ENCODE measurements at regions not wholly inside any gene's neighbourhood (a gene's known extent, or its start where the extent isn't known, plus 50 kb on each side); places are given as distances from the start of the nearest gene placed in this dataset.
"Not testable (repeated sequence)": the region's sequence is repeated elsewhere in the genome, so short reads cannot be mapped to it uniquely, and the experiment has no call there.

GRCh38 chr13:65724226-65724625 lies 1505.9 kb downstream of the PCDH9 start:
- no peak overlapping the region for H3K27ac ChIP-seq
- TF ChIP-seq CTCF (conservative IDR thresholded peaks at IDR 0.05), result no peak

- H3K27ac ChIP-seq, result no peak overlapping the region
- no peak for TF ChIP-seq CTCF (conservative IDR thresholded peaks at IDR 0.05)
These were observed 1507.6 kb downstream of the PCDH9 start for GRCh38 chr13:65722506-65722905.

DNA sequence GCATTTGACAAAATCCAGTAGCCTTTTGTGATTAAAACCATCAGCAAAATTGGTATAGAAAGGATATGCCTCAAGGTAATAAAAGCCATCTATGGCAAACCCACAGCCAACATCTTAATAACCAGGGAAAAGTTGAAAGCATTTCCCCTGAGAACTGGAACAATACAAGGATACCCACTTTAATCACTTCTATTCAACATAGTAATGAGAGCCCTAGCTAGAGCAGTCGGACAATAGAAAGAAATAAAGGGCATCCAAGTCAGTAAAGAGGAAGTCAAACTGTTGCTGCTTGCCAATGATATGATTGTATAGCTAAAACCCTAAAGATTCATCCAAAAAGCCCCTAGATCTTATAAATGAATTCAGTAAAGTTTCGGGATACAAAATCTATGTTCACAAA lies 1510.3 kb downstream of the PCDH9 start:
- H3K27ac ChIP-seq, result no peak overlapping the region
- TF ChIP-seq CTCF (conservative IDR thresholded peaks at IDR 0.05), result no peak

- no peak for TF ChIP-seq CTCF (conservative IDR thresholded peaks at IDR 0.05)
- no peak overlapping the region for H3K27ac ChIP-seq
These were observed 1519.6 kb downstream of the PCDH9 start for GRCh38 chr13:65710514-65710913.

- TF ChIP-seq CTCF (conservative IDR thresholded peaks at IDR 0.05), result no peak
- H3K27ac ChIP-seq, result no peak overlapping the region
These were observed 1532.3 kb downstream of the PCDH9 start for GRCh38 chr13:65697843-65698242.

DNA sequence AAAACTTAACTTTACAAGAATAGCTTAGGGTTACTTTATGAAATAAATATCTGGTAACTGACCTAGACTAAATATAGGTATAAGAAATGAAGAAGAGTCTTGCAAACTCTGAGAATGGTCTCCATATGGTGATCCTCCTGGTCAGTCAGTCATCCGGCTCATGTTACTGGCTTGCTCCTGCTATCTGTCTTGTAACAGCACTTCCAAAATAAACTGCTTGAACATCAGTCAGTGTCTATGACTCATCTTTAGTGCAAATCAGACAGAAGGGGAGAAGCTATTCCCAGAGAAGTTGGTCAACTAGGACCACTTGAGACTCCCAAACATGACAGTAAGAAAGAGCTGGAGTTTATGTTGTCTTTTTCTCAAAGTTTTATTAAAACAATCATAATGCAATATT lies 1550.9 kb downstream of the PCDH9 start:
- H3K27ac ChIP-seq, result no peak overlapping the region
- no peak for TF ChIP-seq CTCF (conservative IDR thresholded peaks at IDR 0.05)

- no peak for TF ChIP-seq CTCF (conservative IDR thresholded peaks at IDR 0.05)
These were observed 1552.2 kb downstream of the PCDH9 start for GRCh38 chr13:65677906-65678305.

DNA sequence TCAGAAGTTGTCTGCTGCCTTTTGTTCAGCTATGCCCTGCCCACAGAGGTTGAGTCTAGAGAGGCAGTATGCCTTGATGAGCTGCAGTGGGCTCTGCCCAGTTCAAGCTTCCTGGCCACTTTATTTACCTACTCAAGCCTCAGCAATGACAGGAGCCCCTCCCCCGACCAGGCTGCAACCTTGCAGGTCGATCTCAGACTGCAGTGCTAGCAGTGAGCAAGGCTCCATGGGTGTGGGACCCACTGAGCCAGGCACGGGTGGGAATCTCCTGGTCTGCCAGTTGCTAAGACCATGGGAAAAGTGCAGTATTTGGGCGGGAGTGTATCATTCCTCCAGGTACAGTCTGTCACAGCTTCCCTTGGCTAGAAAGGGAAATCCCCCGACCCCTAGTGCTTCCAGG lies 1554.8 kb downstream of the PCDH9 start:
- H3K27ac ChIP-seq, result not testable (repeated sequence)

More at GRCh38 chr13:65677906-65678305, 1552.2 kb downstream of the PCDH9 start:
- no peak overlapping the region for H3K27ac ChIP-seq
